Caco-2 (cell line): ENCODE measurements at regions not wholly inside any gene's neighbourhood (a gene's known extent, or its start where the extent isn't known, plus 50 kb on each side); places are given as distances from the start of the nearest gene placed in this dataset.
"Not testable (repeated sequence)": the region's sequence is repeated elsewhere in the genome, so short reads cannot be mapped to it uniquely, and the experiment has no call there.

Source experiments
- BruUV-seq: library from RNA; stranded (reverse); fragments of 400-500 nt; replicated peaks from 2 replicates; lab custom pipeline; 2021; lab: Mats Ljungman, UMichigan
- CTCF ChIA-PET: fragments of 300-600 bp; sonication (Branson Sonifier 250); formaldehyde crosslinking; loops from one replicate; lab custom pipeline; 2022; ENCODE audit warnings: antibody characterized with exemption; lab: Charles Lee
- POLR2A ChIA-PET: fragments of 300-600 bp; sonication (Branson Sonifier 250); formaldehyde crosslinking; loops from one replicate; lab custom pipeline; 2022; ENCODE audit warnings: antibody characterized with exemption; lab: Charles Lee
- DNase-seq, 2 experiments: peaks; one replicate each; pipeline versions ENCODE4 v3.0.0 to v3.0.0-alpha.2; 2020 to 2022
- H3K27me3 ChIP-seq: replicated peaks from 2 replicates; pipeline ENCODE4 v1.6.0; 2011; ENCODE audit warnings: low read length; ENCODE audit not compliant: control insufficient read depth, insufficient read depth
- H3K36me3 ChIP-seq: 2 replicates; pipeline ENCODE4 v1.5.1; 2011; ENCODE audit warnings: low read length; ENCODE audit not compliant: control insufficient read depth, insufficient read depth
- H3K4me1 ChIP-seq: fragments of 250-450 bp; sonication (Bioruptor Pico); 2 replicates; pipeline ENCODE4 v1.5.1; 2020; ENCODE audit warnings: mild to moderate bottlenecking
- H3K4me3 ChIP-seq: 2 replicates; pipeline ENCODE4 v1.5.1; 2011; ENCODE audit warnings: low read depth, mild to moderate bottlenecking, control low read depth, low read length
- H3K9me3 ChIP-seq: fragments of 250-450 bp; sonication (Bioruptor Pico); 2 replicates; pipeline ENCODE4 v1.5.1; 2020; ENCODE audit warnings: mild to moderate bottlenecking, moderate library complexity
- H3K27ac Mint-ChIP-seq: one replicate; pipeline ENCODE4 v1.8.0; 2022; ENCODE audit warnings: mixed read lengths; ENCODE audit not compliant: unreplicated experiment
- H3K27me3 Mint-ChIP-seq: one replicate; pipeline ENCODE4 v1.8.0; 2022; ENCODE audit warnings: mixed read lengths; ENCODE audit not compliant: insufficient read depth, unreplicated experiment
- H3K36me3 Mint-ChIP-seq: one replicate; pipeline ENCODE4 v1.8.0; 2022; ENCODE audit warnings: mild to moderate bottlenecking, mixed read lengths; ENCODE audit not compliant: insufficient read depth, unreplicated experiment
- H3K4me1 Mint-ChIP-seq: one replicate; pipeline ENCODE4 v1.8.0; 2022; ENCODE audit warnings: low read depth, mixed read lengths; ENCODE audit not compliant: unreplicated experiment
- H3K4me3 Mint-ChIP-seq: one replicate; pipeline ENCODE4 v1.8.0; 2022; ENCODE audit warnings: mild to moderate bottlenecking, moderate library complexity, mixed read lengths; ENCODE audit not compliant: unreplicated experiment
- H3K9me3 Mint-ChIP-seq: one replicate; pipeline ENCODE4 v1.8.0; 2022; ENCODE audit warnings: mixed read lengths; ENCODE audit not compliant: unreplicated experiment
- intact Hi-C: fragments of 100-400 bp; cut with micrococcal nuclease; formaldehyde crosslinking; loops from one replicate; pipeline ENCODE4 v1.10.0; 2022; ENCODE audit not compliant: unreplicated experiment
- TF ChIP-seq, protein P1 (sequence below), 2 experiments: fragments of 200-600 bp in 1 of 2; IDR thresholded peaks; 1 replicate in 1 of 2; 2 replicates in 1 of 2; pipeline versions ENCODE4 v1.5.1 to v1.8.0; 2011 to 2022; ENCODE audit warnings: antibody characterized with exemption in 1 of 2, control low read depth in 1 of 2, inconsistent platforms in 1 of 2, low read depth in 1 of 2, low read length in 1 of 2, mild to moderate bottlenecking in 1 of 2, moderate library complexity in 1 of 2; ENCODE audit not compliant: insufficient read depth in 1 of 2, severe bottlenecking in 1 of 2, unreplicated experiment in 1 of 2

DNA sequence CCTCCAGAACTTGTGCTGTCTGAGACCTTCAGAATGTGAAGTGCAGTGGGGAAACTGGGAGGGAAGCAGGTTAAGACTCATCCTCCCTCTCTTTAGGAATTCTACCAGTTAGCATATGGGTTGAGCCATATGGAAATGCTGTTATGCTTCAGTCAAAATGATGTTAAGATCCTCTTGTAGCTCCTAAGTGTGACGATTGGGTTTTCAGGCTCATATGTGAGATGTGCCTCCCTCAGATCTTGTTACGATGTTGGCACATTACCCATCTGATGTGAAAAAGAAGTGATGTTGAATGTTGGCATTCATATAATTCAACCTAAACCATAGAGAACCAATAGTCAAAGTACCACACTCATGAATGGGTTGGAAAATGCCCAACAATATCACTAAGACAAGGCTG is 67.8 kb upstream of the IPO5 start:
- no peak overlapping the region for H3K4me3 ChIP-seq
- H3K27ac Mint-ChIP-seq: no peak overlapping the region
- H3K4me3 Mint-ChIP-seq: no peak overlapping the region
- no peaks in the 10 kb centered on the region for H3K9me3 ChIP-seq
- TF ChIP-seq, protein P1, sequence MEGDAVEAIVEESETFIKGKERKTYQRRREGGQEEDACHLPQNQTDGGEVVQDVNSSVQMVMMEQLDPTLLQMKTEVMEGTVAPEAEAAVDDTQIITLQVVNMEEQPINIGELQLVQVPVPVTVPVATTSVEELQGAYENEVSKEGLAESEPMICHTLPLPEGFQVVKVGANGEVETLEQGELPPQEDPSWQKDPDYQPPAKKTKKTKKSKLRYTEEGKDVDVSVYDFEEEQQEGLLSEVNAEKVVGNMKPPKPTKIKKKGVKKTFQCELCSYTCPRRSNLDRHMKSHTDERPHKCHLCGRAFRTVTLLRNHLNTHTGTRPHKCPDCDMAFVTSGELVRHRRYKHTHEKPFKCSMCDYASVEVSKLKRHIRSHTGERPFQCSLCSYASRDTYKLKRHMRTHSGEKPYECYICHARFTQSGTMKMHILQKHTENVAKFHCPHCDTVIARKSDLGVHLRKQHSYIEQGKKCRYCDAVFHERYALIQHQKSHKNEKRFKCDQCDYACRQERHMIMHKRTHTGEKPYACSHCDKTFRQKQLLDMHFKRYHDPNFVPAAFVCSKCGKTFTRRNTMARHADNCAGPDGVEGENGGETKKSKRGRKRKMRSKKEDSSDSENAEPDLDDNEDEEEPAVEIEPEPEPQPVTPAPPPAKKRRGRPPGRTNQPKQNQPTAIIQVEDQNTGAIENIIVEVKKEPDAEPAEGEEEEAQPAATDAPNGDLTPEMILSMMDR (IDR thresholded peaks at IDR 0.05; ENCODE audit: insufficient read depth in 1 of 2, low read depth in 1 of 2, low read length in 1 of 2, severe bottlenecking in 1 of 2, unreplicated experiment in 1 of 2): no peak
- H3K4me1 Mint-ChIP-seq: no peaks in the 10 kb centered on the region
- POLR2A ChIA-PET: no interaction called here
- peaks cover 29% of the 10 kb centered on the region for H3K27me3 Mint-ChIP-seq
- H3K4me1 ChIP-seq: no peaks in the 10 kb centered on the region
- intact Hi-C loops: no loop called here
- CTCF ChIA-PET: no interaction called here
- no TSS peak for BruUV-seq
- no peak for DNase-seq
- H3K36me3 ChIP-seq: no peaks in the 10 kb centered on the region
- peaks cover 9% of the 10 kb centered on the region for H3K9me3 Mint-ChIP-seq
- H3K27me3 ChIP-seq: peaks cover 2% of the 10 kb centered on the region; the same call in 1 of the 2 replicates
- no peaks in the 10 kb centered on the region for H3K36me3 Mint-ChIP-seq

DNA sequence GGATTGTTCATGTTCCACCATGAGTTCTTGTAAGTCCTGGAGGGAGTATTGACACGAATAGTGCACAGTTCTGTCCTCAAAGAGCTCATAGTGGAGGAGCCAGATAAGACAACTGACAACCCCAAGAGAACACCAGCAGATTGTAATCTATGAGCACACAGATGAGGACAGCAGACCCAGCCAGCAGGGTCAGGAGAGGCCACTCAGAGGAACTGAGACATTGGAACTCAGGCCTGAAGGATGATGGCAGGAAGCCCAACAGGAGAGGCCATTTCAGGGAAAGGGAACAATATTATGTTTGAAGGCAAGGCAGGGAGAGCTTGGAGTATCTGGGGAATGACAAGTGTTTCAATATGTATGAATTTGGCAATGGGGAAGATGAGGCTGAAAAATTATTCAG is 63.7 kb upstream of the IPO5 start:
- H3K27me3 ChIP-seq: no peaks in the 10 kb centered on the region
- no TSS peak for BruUV-seq
- intact Hi-C loops: no loop called here
- POLR2A ChIA-PET: no interaction called here
- no peak for DNase-seq
- H3K9me3 ChIP-seq: no peaks in the 10 kb centered on the region
- Mint-ChIP-seq H3K27me3 (peaks cover 14% of the 10 kb centered on the region), H3K4me3 (no peak overlapping the region), H3K27ac (no peak overlapping the region), H3K36me3 (no peaks in the 10 kb centered on the region), H3K9me3 (peaks cover 9% of the 10 kb centered on the region), H3K4me1 (no peaks in the 10 kb centered on the region)
- no peaks in the 10 kb centered on the region for H3K4me1 ChIP-seq
- CTCF ChIA-PET: no interaction called here
- no peak overlapping the region for H3K4me3 ChIP-seq
- TF ChIP-seq, protein P1 (IDR thresholded peaks at IDR 0.05; ENCODE audit: insufficient read depth in 1 of 2, low read depth in 1 of 2, low read length in 1 of 2, severe bottlenecking in 1 of 2, unreplicated experiment in 1 of 2): no peak
- no peaks in the 10 kb centered on the region for H3K36me3 ChIP-seq

DNA sequence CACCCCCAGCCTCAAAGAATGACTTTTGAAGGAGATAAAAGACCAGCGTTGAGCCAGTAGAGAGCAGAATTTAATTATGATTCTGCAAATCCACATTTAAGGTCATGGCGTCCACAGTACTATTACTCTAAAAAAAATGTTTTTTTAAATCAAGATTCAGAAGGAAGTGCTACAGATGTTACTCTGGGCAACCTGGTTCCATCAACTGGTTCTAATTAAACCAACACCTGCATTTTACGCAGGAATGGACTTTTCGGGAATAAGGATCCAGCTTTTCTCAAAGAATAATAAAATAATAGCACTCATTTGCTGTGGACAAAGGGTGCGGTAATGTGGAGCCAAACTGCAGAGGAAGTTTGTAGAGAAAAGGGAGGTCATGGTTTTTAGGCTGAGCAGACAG is 62.9 kb upstream of the IPO5 start:
- no peaks in the 10 kb centered on the region for H3K27me3 ChIP-seq
- no peak for DNase-seq
- Mint-ChIP-seq H3K27me3 (peaks cover 9% of the 10 kb centered on the region), H3K4me1 (no peaks in the 10 kb centered on the region), H3K27ac (no peak overlapping the region), H3K9me3 (peaks cover 9% of the 10 kb centered on the region), H3K4me3 (no peak overlapping the region), H3K36me3 (no peaks in the 10 kb centered on the region)
- TF ChIP-seq, protein P1 (IDR thresholded peaks at IDR 0.05; ENCODE audit: insufficient read depth in 1 of 2, low read depth in 1 of 2, low read length in 1 of 2, severe bottlenecking in 1 of 2, unreplicated experiment in 1 of 2): no peak
- no peaks in the 10 kb centered on the region for H3K36me3 ChIP-seq
- BruUV-seq: no TSS peak
- intact Hi-C loops: no loop called here
- ChIA-PET POLR2A (no interaction called here), CTCF (no interaction called here)
- no peaks in the 10 kb centered on the region for H3K9me3 ChIP-seq
- no peak overlapping the region for H3K4me3 ChIP-seq
- no peaks in the 10 kb centered on the region for H3K4me1 ChIP-seq

DNA sequence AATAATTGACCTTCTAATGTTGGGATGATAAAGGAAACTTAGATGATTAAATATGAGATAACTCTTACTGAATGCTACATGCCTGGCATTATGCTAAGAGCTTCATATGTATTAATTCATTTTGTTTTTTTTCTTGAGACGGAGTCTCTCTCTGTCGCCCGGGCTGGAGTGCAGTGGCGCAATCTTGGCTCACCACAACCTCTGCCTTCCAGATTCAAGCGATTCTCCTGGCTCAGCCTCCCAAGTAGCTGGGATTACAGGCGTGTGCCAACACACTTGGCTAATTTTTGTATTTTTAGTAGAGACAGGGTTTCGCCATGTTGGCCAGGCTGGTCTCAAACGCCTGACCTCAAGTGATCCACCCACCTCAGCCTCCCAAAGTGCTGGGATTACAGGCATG is 61.5 kb upstream of the IPO5 start:
- H3K9me3 ChIP-seq, DNase-seq, POLR2A ChIA-PET, H3K4me3 Mint-ChIP-seq, H3K4me1 ChIP-seq, H3K27ac Mint-ChIP-seq, H3K4me1 Mint-ChIP-seq, BruUV-seq, H3K4me3 ChIP-seq, H3K36me3 ChIP-seq, intact Hi-C loops, CTCF ChIA-PET, H3K36me3 Mint-ChIP-seq, H3K9me3 Mint-ChIP-seq, H3K27me3 ChIP-seq: not testable (repeated sequence)
- peaks cover 15% of the 10 kb centered on the region for H3K27me3 Mint-ChIP-seq
